SHP77 treated with DMSO at 0.1 percent for 48 hours (cell line): ENCODE measurements at regions not wholly inside any gene's neighbourhood (a gene's known extent, or its start where the extent isn't known, plus 50 kb on each side); places are given as distances from the start of the nearest gene placed in this dataset.

Experiments
- DNase-seq: peaks from one replicate; lab custom pipeline; 2025; lab: John Stamatoyannopoulos, UW

DNA sequence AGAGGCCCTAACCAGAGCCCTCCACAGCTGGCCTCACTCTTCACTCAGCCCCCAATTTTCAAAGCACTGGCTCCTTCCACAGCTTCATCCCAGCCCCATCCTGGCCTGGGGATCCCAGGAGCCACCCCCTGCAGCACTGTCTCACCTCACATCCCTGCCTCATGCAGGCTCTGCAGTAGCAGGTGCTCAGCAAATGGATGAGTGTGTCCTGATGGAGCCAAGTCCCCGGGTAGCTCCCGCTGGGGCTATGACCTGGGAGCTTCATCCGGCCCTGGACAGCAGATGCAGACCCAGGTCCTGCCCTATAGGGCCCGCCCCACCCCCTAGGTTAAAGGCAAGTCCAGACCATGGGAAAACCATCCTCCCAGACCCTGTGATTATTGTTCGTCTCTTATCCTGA, 143.2 kb upstream of the ZNF507 start:
- no peak for DNase-seq

DNA sequence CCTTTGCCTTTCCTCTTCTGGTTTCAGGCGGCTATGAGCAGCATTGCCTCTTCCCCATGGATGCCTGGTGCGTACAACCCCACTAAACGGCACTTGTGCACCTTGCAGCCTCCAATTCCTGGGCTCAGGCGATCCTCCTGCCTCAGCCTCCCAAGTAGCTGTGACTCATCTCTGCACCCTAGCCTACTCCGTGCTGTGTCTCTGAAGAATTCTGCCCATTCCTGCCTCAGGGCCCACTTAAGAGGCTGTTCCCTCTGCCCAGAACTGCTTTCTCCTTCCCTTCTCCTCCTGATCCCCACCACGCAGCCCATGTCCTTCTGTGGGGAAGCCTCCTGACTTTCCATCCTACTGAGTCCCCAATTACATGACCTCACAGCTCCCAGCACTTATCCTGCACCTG, 142.2 kb upstream of the ZNF507 start:
- DNase-seq: no peak

DNA sequence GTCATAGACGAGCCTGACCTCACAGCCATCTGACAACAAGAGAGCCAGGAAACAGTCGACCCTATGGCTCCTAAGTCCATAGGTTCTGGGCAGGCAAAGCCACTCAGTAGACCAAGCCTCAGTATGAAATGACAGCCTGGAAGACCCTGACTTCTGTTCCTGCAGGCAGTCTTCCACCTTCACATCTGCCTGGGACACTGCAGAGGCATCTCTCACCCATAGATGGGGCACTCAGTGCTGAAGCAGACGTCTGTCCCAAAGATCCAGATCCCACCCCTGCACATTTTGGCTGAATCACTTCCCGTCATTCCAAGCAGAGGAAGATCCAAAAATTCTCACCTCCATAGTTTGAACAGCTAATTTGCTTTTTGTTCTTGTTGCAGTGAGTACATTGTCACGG, 139.3 kb upstream of the ZNF507 start:
- no peak for DNase-seq

DNA sequence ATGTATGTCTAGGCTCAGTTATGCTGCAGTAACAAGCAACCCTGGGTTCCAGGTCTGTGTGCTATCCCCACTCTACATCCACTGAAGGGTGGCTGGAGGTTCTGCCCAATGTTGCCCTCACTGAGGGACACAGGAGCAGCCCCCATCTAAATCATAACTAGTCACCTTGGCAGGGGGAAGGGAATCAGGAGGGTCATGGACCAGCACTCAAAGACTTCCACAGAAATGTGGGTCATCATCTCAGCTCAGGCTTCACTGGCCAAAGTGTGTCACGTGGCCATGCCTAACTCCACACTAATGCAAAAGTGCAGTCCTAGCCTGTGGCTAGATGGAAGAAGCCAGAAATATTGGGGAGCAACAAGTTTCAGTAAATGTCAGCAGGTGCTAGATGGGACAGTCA, 137.3 kb upstream of the ZNF507 start:
- no peak for DNase-seq

DNA sequence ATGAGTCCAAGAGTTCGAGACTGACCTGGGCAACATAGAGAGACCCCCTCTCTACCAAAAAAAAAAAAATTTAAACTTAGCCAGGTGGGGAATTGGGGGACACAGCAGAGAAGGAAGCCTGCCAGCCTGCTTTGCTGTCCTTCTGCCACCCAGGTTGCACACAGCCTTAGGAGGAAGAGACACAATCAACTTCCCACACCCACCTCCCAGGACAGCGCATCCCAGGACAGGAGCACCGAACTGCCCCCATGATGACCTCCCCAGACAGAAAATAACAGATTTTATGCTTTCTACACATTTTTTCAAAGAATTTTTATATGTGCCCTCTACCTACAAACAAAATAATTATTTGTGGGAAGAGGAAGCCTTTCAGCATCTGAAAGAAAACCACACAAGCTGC, 126.0 kb upstream of the ZNF507 start:
- no peak for DNase-seq

DNA sequence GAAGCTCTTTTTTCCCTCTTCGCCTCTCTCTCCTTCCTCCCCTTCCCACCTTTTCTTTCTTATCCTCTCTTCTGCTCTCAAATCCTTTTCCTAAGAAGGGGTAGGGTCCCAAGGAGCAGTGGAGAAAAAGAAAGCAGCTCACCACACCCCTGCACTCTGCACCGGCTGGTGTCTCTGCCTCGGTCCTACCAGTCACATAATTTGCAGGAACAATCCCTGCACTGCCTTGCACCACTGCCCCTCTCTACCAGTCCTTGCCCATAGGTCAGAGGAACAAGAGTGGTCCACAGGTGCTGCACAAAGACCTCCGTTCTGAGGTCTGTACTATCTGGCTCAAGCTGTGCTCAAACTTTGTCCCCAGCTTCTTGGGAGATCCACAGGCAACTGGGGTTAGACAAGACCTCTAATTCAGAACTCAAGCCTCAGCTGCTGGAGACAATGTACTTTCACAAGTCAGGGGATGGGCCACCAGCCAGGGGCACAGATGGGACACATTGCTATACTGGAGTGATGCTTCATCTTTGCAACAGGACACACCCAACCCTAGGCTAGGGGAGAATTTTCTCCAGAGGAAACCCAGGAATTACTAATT, 125.4 kb upstream of the ZNF507 start:
- no peak for DNase-seq

DNA sequence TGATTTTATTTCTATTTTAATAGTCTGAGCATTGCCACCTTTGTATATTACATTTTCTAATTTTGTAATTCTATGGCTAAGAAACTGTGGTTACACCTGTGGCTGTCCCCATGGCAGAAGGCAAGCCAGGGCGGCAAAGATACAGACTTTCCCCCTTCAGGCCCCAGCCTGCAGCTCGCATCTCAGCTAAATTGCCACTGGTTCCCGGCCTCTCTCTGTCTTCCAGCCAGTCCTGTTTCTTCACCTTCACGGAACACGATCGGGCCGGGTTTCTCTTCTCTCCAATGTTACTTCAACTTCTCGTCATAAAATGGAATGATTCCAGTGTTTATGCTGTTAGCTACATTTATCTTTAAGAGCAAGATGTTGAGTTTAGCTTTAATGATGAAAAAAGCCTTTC, 124.5 kb upstream of the ZNF507 start:
- no peak for DNase-seq

DNA sequence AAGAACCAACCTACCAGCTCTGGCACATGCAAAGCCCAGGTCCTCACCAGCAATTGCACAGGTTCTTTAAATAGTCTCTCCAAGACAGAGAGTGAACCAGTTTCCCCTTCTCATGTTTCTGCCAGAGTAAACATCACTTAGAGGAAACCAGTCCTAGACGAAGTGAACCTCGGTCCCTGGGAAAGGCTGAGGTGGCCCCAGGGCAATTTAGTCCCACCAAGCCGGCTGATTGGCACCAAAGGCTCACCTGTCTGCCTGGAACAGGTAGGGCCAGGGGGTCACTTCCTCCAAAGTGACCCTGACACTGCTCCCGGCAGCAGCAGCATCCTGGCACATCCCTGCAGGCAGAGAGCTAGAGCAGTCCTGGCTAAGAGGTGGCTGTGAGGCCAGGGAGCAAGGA, 122.9 kb upstream of the ZNF507 start:
- no peak for DNase-seq

DNA sequence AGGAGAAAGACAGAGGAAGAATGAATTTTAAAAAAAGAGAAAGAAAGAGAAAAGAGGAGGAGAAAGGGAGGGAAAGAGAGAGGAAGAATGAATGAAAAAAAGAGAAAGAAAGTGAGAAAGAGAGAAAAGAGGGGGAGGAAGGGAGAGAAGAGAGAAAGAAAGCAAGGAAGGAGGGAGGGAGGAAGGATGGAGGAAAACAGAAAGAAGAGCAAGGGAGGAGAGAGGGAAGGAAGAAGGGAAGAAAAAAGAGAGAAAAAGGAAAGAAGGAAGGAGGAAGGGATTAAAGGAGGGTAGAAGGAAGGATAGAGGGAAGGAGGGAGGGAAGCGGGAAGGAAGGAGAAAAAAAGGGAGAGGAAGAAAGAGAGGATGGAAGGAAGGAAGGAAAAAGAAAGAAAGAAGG, 122.3 kb upstream of the ZNF507 start:
- no peak for DNase-seq

DNA sequence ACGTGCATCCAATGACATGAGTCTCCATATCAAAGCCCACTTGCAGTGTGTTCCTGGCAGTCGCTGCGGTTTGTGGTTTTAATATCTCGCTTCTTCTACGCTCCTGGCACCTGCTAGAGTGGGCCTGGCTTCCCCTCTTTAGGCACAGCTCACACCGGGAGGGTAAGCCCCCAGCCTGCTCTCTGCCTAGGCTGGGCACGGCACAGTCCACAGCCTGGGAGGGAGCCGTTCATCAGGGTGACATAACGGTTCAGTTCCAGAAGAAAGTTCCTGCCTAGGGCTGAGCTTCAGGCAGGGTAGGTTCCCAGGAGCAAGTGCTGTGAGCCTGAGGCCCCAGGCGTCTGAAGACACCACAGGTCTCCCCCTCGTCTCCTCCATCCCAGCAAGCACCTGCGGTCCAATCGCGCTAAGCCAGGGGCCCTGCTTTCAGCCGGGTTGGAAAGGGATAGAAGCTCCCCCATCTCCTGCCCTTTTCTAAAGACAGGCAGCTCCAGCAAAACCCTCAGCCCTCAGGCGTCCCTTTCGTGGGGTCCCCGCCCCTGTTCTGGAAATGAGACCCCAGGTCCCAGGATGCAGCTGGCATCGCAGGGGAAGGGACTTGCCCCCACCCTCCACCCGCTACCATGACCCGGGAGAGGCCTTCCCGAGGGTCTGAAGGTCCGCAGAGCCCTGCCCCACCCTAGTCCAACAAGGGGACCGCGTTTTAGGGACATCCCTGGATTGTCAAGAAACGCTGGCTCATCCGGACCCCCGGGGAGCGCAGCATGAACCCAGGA, 121.6 kb upstream of the ZNF507 start:
- no peak for DNase-seq

DNA sequence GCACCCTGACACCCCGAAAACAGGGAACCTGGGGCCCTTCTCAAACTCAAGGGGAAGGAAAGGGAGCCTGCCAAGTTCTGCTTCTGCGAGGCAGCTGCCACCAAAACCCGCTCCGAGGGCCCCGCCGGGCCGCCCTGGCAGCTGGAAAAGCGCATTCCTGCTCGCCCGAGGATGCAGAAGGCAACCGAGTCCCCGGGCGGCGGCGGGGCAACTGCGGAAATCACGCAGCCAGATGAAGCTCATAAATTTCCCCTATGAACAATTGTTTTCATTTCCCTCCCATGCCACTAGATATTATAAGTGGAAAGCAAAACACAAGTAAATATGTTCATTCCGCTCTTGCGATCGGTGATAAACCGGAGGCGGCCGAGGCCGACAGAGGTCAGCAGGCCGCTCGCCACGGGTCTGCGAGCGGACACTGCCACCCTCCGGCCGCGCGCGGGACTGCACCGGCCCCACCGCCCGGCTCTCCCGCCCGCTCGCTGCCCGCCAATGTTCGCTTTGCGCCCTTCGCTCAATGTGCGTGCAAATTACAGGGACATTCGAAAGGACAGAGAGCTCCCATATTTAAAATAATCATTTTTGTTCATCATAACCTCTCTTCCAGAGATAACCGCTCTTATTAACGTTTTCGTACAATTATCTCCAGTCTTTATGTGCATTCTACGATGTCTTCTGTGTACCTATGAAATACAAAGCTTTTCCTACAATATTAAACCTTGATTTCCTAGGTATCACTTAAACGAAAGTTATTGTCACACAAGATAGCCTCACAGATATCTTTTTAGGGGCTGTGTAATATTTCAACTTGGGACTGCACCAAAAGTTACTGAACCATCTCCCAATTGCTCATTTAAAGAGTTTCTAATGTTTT, 120.8 kb upstream of the ZNF507 start:
- no peak for DNase-seq

DNA sequence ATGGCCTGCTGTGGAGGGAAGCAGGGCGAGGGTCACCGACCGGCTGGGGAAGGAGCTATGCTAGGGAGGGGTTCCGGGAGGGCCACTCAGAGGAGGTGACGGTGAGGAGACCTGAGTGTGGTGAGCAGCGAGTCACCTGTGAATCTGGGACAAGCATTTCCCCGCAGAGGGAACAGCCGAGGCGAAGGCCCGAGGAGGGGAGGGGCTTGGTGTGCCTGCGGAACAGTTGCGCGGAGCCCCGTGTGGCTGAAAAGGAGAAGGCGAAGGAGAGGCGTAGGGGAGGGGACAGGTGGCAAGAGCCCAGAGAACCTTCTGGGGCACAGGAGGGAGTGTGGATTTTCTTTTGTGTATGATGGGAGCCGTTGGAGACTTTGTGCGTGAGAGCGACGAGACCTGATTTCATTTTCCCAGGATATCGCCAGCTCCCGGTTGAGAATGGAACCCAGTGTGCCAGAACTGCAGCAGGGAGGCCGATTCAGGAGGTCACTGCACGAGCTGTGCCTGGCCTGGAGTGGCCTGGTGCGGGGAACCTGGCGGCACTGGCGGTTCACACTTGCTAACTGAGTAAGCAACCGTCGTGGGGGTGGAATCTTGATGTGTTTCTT, 117.7 kb upstream of the ZNF507 start:
- no peak for DNase-seq

DNA sequence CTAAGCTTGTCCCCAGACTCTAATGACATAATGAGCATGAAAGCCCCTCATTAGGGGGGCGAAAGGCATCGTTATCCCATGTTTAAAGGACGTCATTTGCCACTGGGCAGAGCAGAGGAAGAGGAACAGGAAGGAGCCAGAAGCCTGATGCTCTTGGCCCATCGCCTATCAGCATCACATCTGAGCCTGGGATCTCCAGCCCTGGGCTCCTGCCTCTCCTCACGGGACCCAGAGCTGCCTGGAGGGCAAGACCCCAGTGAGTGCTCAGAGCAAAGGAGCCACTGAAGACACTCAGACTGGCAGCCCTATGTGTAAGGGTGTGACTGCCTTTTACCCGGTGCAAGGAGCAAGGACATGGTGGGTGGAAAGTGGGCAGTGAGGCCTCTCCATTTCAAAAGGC, 115.0 kb upstream of the ZNF507 start:
- DNase-seq: no peak

DNA sequence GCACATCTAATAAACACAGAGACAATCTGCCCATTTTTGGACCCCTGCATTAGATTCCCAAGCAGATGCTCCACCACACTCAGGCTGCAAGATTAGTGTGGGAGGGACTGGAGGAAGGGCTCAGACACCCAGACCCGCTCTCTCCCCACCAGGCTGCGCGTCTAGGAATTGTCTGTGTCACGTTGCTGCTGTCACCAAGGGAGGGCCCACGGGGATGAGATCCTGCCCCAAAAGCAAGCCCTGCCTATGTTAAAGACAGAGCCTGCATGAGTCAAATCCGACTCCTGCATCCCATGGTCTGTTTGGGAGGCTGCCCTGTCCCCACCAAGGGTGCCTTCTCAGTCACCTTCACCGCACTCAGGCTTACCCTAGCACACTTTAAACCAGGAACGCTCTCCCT, 114.4 kb upstream of the ZNF507 start:
- no peak for DNase-seq

DNA sequence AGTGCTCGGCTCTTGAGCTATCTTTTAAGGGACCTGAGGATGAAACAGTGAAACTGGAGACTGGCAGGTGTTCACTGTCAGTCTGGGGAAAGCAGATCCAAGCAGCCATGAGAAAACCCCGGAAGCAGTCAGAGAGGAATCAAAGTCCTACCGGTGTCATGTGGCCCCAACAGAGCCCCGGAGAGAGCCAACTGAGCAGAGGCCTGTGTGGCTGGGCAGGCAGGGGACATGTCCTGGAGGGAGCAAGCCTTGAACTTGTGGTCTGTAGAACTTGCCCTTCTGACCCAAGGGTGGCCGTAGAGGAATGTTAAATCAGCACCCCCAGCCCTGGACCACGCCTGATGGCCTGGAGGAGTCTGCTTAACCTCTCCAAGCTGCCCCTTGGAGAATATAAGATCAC, 113.7 kb upstream of the ZNF507 start:
- DNase-seq: no peak

DNA sequence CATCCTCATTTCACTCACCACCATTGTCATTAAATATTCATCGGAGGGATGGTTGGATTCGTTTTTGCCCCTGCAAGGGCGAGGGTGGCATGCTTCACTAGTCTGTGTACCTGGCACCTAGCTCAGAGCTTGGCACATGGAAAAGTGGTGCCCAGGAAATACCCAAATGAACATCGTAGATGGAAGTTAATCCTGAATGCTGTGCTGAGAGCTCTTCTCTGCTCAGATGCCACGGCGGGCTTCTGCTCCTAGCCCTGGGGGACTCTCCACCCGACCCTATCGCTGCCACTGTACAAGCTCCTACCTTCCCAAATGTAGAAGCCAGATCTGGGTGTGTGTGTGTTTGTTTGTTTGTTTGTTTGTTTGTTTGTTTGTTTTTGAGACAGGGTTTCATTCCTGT, 113.0 kb upstream of the ZNF507 start:
- no peak for DNase-seq

DNA sequence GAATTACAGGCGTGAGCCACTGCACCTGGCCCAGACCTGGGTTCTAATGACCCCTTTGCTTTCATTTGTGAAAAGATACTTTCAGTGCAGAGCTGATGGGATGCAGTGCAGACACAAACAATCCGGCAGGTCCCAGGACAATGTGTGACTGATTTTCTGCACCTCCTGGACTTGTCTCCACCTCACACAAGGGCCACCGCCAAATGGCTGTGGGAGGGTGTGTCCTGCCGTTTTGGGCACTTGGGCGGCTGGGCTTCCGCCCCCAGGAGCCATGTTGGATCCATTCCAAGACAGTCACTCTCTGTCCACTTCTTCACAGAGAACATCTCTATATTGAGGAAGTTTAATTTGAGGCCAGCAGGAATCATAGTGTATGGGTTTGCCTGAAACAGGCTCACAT, 112.3 kb upstream of the ZNF507 start:
- no peak for DNase-seq

DNA sequence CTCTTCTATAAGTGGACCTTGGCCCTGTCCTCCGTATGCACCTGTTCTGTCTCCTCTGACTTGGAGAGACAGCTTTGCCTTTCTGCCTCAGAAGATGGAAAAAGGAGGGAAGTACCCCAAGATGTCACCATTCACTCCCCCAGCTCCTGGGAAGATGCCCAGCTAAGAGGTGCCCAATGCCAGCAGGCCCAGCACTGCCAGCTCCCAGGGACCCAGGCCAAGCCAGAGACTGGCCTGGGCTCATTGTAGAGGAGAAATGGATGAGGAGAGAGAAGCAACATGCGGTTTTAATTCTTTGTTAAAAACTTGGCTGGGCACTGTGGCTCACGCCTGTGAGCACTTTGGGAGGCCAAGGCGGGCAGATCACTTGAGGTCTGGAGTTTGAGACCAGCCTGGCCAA, 111.5 kb upstream of the ZNF507 start:
- DNase-seq: no peak

DNA sequence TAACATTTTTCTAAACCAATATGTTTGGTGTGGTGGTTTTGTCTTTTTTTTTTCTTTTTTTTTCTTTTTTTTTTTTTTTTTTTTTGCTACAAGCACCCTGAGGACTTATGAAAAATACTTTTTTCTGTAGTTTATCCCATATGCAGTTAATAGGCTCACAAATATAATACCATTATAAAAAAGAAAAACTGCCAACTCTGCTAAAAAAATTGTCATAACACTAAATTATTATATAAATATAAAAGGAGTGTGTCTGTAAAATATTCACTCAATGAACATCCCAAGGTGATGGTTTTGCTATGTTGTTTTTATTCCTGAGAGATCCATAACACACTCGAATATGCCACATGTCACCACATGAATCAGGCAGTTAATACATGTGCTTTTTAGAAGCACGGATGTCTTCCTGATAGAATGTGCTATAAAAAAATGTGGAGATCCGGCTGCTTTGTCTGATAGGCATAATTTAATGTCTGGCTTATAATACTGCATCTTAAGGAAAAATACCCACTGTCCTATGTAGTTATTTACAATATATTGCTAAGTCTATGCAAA, 110.7 kb upstream of the ZNF507 start:
- no peak for DNase-seq

DNA sequence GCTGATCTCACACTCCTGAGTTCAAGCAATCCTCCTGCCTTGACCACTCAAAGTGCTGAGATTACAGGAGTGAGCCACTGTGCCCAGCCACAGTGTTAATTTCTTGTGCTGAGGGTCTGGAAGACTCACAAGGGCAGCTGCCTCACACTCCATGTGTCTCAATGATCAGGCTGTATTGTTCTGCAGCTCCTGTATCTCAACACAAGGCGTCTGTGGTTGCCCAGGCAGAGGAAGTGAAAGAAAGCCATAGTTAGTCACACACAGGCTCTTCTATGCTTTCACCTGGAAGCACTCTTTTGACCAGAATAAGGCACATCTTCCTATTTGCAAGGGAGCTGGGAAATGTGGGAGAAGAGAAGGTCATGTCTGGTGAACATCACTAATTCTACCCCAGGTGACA, 107.3 kb upstream of the ZNF507 start:
- DNase-seq: no peak

DNA sequence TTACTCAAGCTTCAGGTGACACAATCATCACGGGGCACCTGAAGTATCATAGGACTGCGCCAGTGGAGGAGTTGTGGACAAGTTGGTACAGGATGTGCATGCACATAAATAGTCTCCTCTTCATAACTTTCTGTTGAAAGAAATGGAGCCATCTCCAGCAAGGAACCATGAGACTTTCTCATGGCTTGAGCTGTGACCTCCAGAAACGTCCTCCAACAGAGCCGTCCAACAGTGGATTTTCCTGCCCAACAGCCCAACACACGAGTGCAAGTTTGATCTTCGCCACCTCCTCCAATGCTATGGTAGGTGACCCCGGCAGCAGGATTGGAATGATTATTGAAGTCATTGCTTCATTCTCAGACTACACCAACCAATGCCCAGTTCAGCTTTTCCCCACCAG, 105.1 kb upstream of the ZNF507 start:
- no peak for DNase-seq

DNA sequence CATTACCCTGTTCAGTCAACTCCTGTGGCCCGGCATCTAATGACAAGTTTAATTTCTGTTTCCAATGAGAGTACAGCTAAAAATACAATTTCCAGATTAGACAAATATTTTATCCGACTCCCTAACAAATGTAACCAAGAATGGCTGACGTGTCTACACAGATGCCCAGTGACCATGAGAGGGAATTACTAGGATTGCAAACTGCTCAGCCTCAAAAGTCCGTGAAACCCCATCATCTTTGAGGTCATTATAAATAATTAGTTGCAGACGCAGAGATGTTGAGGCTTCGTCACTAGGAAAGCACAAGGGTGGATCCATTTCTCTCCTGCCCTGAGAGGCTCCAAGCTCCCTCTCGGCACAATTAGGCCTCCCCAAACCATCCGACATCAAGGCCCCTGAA, 104.1 kb upstream of the ZNF507 start:
- DNase-seq: no peak
